Activated CD4-positive, alpha-beta T cell treated with anti-CD3 and anti-CD28 coated beads for 24 hours (primary cell): ENCODE measurements at regions not wholly inside any gene's neighbourhood (a gene's known extent, or its start where the extent isn't known, plus 50 kb on each side); places are given as distances from the start of the nearest gene placed in this dataset.
A peak's percentile ranks its signal among the peaks of the same experiment; 100 is the strongest.
"Not testable (repeated sequence)": the region's sequence is repeated elsewhere in the genome, so short reads cannot be mapped to it uniquely, and the experiment has no call there.

Experiments
- DNase-seq, 2 donors: peaks; one replicate each; pipeline ENCODE4 v3.0.0-alpha.2; 2020; ENCODE audit warnings: low read depth in 2 of 2

GRCh38 chr4:153099391-153100140 lies 104.7 kb upstream of the TRIM2 start:
- DNase-seq = no peak

GRCh38 chr4:153106736-153107135 lies 97.5 kb upstream of the TRIM2 start:
- not testable (repeated sequence) for DNase-seq

- DNase-seq = no peak
Measured at GRCh38 chr4:153107246-153107645, 97.0 kb upstream of the TRIM2 start.

- no peak for DNase-seq
Measured at GRCh38 chr4:153109296-153109849, 94.9 kb upstream of the TRIM2 start.

GRCh38 chr4:153110739-153111138 lies 93.5 kb upstream of the TRIM2 start:
- DNase-seq = no peak

- DNase-seq = no peak
Measured at GRCh38 chr4:153111426-153112040, 92.7 kb upstream of the TRIM2 start.

GRCh38 chr4:153112041-153112441 lies 92.2 kb upstream of the TRIM2 start:
- no peak for DNase-seq

- DNase-seq = no peak
Measured at GRCh38 chr4:153113061-153113837, 91.0 kb upstream of the TRIM2 start.

GRCh38 chr4:153113838-153114105 lies 90.5 kb upstream of the TRIM2 start:
- no peak for DNase-seq

GRCh38 chr4:153114771-153115321 lies 89.4 kb upstream of the TRIM2 start:
- peak; percentile 12 to 29 for DNase-seq

GRCh38 chr4:153115322-153116290 lies 88.6 kb upstream of the TRIM2 start:
- DNase-seq = peak; percentile 44 to 48

- no peak for DNase-seq
Measured at GRCh38 chr4:153116291-153116680, 88.0 kb upstream of the TRIM2 start.

GRCh38 chr4:153116801-153117200 lies 87.4 kb upstream of the TRIM2 start:
- no peak for DNase-seq

GRCh38 chr4:153117554-153117953 lies 86.7 kb upstream of the TRIM2 start:
- DNase-seq = no peak

- no peak for DNase-seq
Measured at GRCh38 chr4:153119626-153120025, 84.6 kb upstream of the TRIM2 start.

- no peak for DNase-seq
Measured at GRCh38 chr4:153120235-153120634, 84.0 kb upstream of the TRIM2 start.

GRCh38 chr4:153122855-153123254 lies 81.4 kb upstream of the TRIM2 start:
- DNase-seq = no peak

GRCh38 chr4:153126137-153126536 lies 78.1 kb upstream of the TRIM2 start:
- no peak for DNase-seq

GRCh38 chr4:153127760-153128494 lies 76.3 kb upstream of the TRIM2 start:
- peak; percentile 76 to 87 for DNase-seq

GRCh38 chr4:153131596-153131995 lies 72.6 kb upstream of the TRIM2 start:
- DNase-seq = no peak

- DNase-seq = no peak
Measured at GRCh38 chr4:153137159-153137558, 67.1 kb upstream of the TRIM2 start.
